Parathyroid adenoma (tissue), 2 donors: ENCODE measurements at regions not wholly inside any gene's neighbourhood (a gene's known extent, or its start where the extent isn't known, plus 50 kb on each side); places are given as distances from the start of the nearest gene placed in this dataset.

Source experiments
- H2AFZ ChIP-seq: fragments of 300-600 bp; sonication (generic); one replicate; pipeline ENCODE4 v1.7.0; 2017; ENCODE audit warnings: antibody characterized with exemption, mild to moderate bottlenecking
- H3K27ac ChIP-seq: fragments of 300-600 bp; sonication (generic); one replicate; pipeline ENCODE4 v1.7.0; 2017
- H3K27me3 ChIP-seq: fragments of 300-600 bp; sonication (generic); one replicate; pipeline ENCODE4 v1.7.0; 2017; ENCODE audit warnings: low read length; ENCODE audit not compliant: control insufficient read depth, insufficient read depth
- H3K36me3 ChIP-seq: fragments of 300-600 bp; sonication (generic); one replicate; pipeline ENCODE4 v1.7.0; 2017; ENCODE audit warnings: low read length; ENCODE audit not compliant: control insufficient read depth, insufficient read depth
- H3K4me1 ChIP-seq: fragments of 300-600 bp; sonication (generic); one replicate; pipeline ENCODE4 v1.7.0; 2017; ENCODE audit warnings: control low read depth
- H3K4me2 ChIP-seq: fragments of 300-600 bp; sonication (generic); one replicate; pipeline ENCODE4 v1.7.0; 2017; ENCODE audit warnings: low read length
- H3K4me3 ChIP-seq: fragments of 300-600 bp; sonication (generic); one replicate; pipeline ENCODE4 v1.7.0; 2017; ENCODE audit warnings: low read depth, low read length
- H3K79me2 ChIP-seq: fragments of 300-600 bp; sonication (generic); one replicate; pipeline ENCODE4 v1.7.0; 2017; ENCODE audit warnings: control low read depth
- H3K9ac ChIP-seq: fragments of 300-600 bp; sonication (generic); one replicate; pipeline ENCODE4 v1.7.0; 2017; ENCODE audit warnings: mild to moderate bottlenecking
- H3K9me3 ChIP-seq: fragments of 300-600 bp; sonication (generic); one replicate; pipeline ENCODE4 v1.7.0; 2017; ENCODE audit warnings: low read length; ENCODE audit not compliant: control insufficient read depth
- TF ChIP-seq, protein P1 (sequence below): fragments of 300-600 bp; sonication (generic); IDR thresholded peaks from one replicate; pipeline ENCODE4 v1.7.0; 2017; ENCODE audit warnings: antibody characterized with exemption, mild to moderate bottlenecking
- donor health status: primary hyperparathyroidism.

DNA sequence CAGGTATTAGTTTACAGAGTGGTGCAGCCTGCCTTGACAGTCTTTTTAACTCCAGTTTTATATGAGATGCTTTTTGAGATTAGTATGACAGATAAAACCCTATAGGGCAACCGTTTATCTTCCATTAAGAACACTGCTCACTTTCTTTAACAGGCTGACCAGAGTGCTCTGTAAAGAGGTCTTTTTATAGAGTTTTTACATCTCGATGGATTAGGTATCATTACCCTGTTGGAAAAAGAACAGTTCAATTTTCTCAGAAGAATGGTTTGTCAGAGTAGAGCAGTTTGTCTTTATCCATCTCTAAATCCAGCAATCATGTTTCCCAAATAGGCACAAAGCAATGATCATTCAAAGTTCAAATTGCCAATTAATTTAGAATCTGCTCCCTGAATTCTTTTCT is 395.2 kb upstream of the ARGLU1 start:
- H3K4me2 ChIP-seq, result no peak overlapping the region
- no peaks in the 10 kb centered on the region for H3K4me1 ChIP-seq
- no peak overlapping the region for H3K27ac ChIP-seq
- no peaks in the 10 kb centered on the region for H3K9me3 ChIP-seq
- no peaks in the 10 kb centered on the region for H3K27me3 ChIP-seq
- H3K79me2 ChIP-seq, result no peaks in the 10 kb centered on the region
- no peaks in the 10 kb centered on the region for H3K36me3 ChIP-seq
- H2AFZ ChIP-seq, result no peak overlapping the region
- TF ChIP-seq, protein P1, sequence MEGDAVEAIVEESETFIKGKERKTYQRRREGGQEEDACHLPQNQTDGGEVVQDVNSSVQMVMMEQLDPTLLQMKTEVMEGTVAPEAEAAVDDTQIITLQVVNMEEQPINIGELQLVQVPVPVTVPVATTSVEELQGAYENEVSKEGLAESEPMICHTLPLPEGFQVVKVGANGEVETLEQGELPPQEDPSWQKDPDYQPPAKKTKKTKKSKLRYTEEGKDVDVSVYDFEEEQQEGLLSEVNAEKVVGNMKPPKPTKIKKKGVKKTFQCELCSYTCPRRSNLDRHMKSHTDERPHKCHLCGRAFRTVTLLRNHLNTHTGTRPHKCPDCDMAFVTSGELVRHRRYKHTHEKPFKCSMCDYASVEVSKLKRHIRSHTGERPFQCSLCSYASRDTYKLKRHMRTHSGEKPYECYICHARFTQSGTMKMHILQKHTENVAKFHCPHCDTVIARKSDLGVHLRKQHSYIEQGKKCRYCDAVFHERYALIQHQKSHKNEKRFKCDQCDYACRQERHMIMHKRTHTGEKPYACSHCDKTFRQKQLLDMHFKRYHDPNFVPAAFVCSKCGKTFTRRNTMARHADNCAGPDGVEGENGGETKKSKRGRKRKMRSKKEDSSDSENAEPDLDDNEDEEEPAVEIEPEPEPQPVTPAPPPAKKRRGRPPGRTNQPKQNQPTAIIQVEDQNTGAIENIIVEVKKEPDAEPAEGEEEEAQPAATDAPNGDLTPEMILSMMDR, result no peak
- no peak overlapping the region for H3K4me3 ChIP-seq
- no peak overlapping the region for H3K9ac ChIP-seq

DNA sequence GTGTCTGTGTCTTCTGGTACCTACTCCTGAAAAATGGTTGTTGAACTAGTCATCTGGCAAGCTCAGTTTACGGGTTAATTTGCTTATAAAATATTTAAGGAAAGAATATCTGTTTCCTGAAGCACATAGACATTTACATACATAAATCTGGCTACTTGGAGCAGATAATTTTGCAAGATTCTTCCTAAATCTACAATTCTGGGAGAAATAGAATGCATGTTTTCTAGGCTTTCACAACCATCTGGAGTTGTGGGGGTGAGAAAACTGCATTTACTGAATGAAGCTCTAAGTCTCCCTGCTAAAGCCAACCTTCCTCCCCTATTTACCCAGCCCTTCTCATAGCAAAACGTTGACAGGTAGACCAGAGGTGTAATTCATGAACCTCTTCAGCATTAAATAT is 393.7 kb upstream of the ARGLU1 start:
- no peak overlapping the region for H3K9ac ChIP-seq
- H3K27me3 ChIP-seq, result no peaks in the 10 kb centered on the region
- no peaks in the 10 kb centered on the region for H3K36me3 ChIP-seq
- H3K9me3 ChIP-seq, result no peaks in the 10 kb centered on the region
- H2AFZ ChIP-seq, result no peak overlapping the region
- no peaks in the 10 kb centered on the region for H3K79me2 ChIP-seq
- no peak overlapping the region for H3K27ac ChIP-seq
- TF ChIP-seq, protein P1, result no peak
- H3K4me1 ChIP-seq, result no peaks in the 10 kb centered on the region
- H3K4me2 ChIP-seq, result no peak overlapping the region
- H3K4me3 ChIP-seq, result no peak overlapping the region

DNA sequence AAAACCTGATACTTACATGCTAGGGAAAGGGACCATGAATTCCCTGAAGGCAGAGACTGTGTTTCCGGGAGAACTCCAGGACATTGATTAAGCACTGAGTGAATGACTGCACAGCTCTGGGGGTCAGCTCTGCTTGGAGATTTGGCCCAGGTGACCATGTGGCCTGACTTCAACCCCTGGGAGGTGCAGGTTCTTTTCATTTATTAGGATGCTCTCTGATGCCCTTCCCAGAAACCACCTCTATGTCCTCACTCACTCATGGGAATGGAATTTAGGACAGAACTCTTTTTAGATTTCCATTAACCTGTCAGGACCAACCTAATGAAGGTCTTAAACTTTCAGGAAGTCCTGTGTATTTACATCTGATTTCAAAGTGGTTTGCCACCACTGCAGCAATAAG is 393.3 kb upstream of the ARGLU1 start:
- Histone ChIP-seq H3K27ac (no peak overlapping the region), H3K4me2 (no peak overlapping the region), H3K36me3 (no peaks in the 10 kb centered on the region), H2AFZ (no peak overlapping the region), H3K9me3 (no peaks in the 10 kb centered on the region), H3K27me3 (no peaks in the 10 kb centered on the region), H3K4me1 (no peaks in the 10 kb centered on the region), H3K9ac (no peak overlapping the region), H3K79me2 (no peaks in the 10 kb centered on the region), H3K4me3 (no peak overlapping the region)
- TF ChIP-seq, protein P1, result no peak

DNA sequence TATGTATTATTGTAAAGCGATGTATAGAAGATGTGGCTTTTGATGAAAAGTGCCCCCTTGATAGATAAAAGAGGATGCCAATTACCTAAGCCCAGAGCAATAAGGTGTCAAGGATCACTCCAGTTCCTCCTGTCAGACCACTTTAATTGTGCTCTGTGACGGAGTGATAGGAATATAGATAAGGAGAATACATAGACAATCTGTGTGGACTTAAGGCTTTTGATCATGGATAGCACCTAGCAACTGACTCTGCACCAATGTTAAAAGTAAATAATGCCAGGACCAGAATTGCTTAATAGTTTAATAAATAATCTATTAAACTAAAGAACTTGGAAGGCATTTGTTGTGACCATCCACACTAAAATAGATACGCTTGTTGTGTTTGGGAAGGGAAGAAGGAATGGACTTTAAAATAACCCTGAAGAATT is 390.7 kb upstream of the ARGLU1 start:
- no peak overlapping the region for H3K4me2 ChIP-seq
- no peaks in the 10 kb centered on the region for H3K36me3 ChIP-seq
- H3K79me2 ChIP-seq, result no peaks in the 10 kb centered on the region
- H3K27ac ChIP-seq, result no peak overlapping the region
- no peak overlapping the region for H2AFZ ChIP-seq
- no peaks in the 10 kb centered on the region for H3K9me3 ChIP-seq
- H3K4me3 ChIP-seq, result no peak overlapping the region
- TF ChIP-seq, protein P1, result no peak
- no peaks in the 10 kb centered on the region for H3K27me3 ChIP-seq
- H3K9ac ChIP-seq, result no peak overlapping the region
- H3K4me1 ChIP-seq, result no peaks in the 10 kb centered on the region

DNA sequence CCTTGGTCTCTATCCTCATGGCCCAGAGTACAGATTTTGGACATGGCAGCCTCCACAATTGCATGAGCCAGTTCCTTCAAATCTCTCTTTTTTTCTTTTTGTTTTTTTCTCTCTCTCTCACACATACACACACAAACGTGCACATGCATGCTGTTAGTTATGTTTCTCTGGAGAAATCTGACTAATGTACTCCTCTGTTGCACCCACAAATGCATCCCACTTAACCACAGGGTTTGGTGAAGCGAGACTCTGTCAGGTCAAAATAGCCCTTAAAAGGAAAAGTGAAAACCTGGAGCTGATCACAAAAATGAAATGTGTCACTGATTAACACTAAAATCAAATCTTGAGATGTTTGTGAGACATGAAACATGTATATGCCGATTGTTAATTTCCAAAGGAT is 374.6 kb upstream of the ARGLU1 start:
- H3K27me3 ChIP-seq, result no peaks in the 10 kb centered on the region
- no peaks in the 10 kb centered on the region for H3K4me1 ChIP-seq
- no peaks in the 10 kb centered on the region for H3K9me3 ChIP-seq
- no peak overlapping the region for H3K4me2 ChIP-seq
- no peaks in the 10 kb centered on the region for H3K79me2 ChIP-seq
- H3K9ac ChIP-seq, result no peak overlapping the region
- H3K36me3 ChIP-seq, result no peaks in the 10 kb centered on the region
- H3K27ac ChIP-seq, result no peak overlapping the region
- TF ChIP-seq, protein P1, result no peak
- H2AFZ ChIP-seq, result no peak overlapping the region
- H3K4me3 ChIP-seq, result no peak overlapping the region
